HepG2 (cell line): ENCODE measurements at regions not wholly inside any gene's neighbourhood (a gene's known extent, or its start where the extent isn't known, plus 50 kb on each side); places are given as distances from the start of the nearest gene placed in this dataset.

Experiments
- ATAC-seq: fragments of 200-7000 bp; cut with Tn5 transposase; 3 replicates; pipeline ENCODE4 v1.9.1; 2020; ENCODE audit warnings: mild to moderate bottlenecking, moderate library complexity
- BruUV-seq: library from RNA; stranded (reverse); fragments of 400-500 nt; replicated peaks from 2 replicates; lab custom pipeline; 2021; lab: Mats Ljungman, UMichigan
- CTCF ChIA-PET: fragments of 300-600 bp; formaldehyde crosslinking; extraction: SDS; loops from one replicate; lab custom pipeline; 2021; ENCODE audit warnings: low total read pairs, inconsistent platforms, low intra/inter-chr PET ratio; lab: Yijun Ruan, JAX
- POLR2A ChIA-PET: fragments of 350-600 bp; sonication (Branson Sonifier 250); formaldehyde crosslinking; loops from one replicate; lab custom pipeline; 2020; ENCODE audit warnings: antibody characterized with exemption, inconsistent platforms; lab: Yijun Ruan, JAX
- DNase-seq: peaks from one replicate; pipeline ENCODE4 v3.0.0-alpha.2; 2015; ENCODE audit warnings: low spot score
- FAIRE-seq: peaks from 3 replicates; lab custom pipeline; 2011; peaks lifted over from hg19 to GRCh38; lab: Jason Lieb, UNC
- H2AFZ ChIP-seq: one replicate; pipeline ENCODE4 v1.6.1; 2011; ENCODE audit warnings: low read length, inconsistent platforms
- H3K27ac ChIP-seq: fragments of 300-600 bp; 3 replicates; pipeline ENCODE4 v1.8.0; 2011; ENCODE audit warnings: mixed run types, mild to moderate bottlenecking, mixed read lengths, low read length, inconsistent platforms; ENCODE audit not compliant: insufficient read depth; ENCODE audit errors: extremely low read length
- H3K27me3 ChIP-seq, 2 experiments: fragments of 200-600 bp in 1 of 2; 2 replicates in 1 of 2; 3 replicates in 1 of 2; pipeline versions ENCODE4 v1.6.0 to v1.8.0; 2011; ENCODE audit warnings: low read length in 2 of 2, mild to moderate bottlenecking in 2 of 2, moderate library complexity in 2 of 2, inconsistent platforms in 1 of 2; ENCODE audit not compliant: insufficient read depth in 2 of 2, control insufficient read depth in 1 of 2
- H3K36me3 ChIP-seq, 2 experiments: fragments of 200-600 bp in 1 of 2; replicated peaks in 1 of 2; 2 replicates in 1 of 2; 3 replicates in 1 of 2; pipeline versions ENCODE4 v1.5.1 to v1.8.0; 2011; ENCODE audit warnings: low read length in 2 of 2, inconsistent platforms in 1 of 2; ENCODE audit not compliant: insufficient read depth in 2 of 2, control insufficient read depth in 1 of 2
- H3K4me1 ChIP-seq: 2 replicates; pipeline ENCODE4 v1.5.1; 2012; ENCODE audit warnings: low read length, inconsistent platforms; ENCODE audit not compliant: insufficient read depth
- H3K4me2 ChIP-seq: 2 replicates; pipeline ENCODE4 v1.6.0; 2011; ENCODE audit warnings: low read depth, low read length, inconsistent platforms
- H3K4me3 ChIP-seq, 3 experiments: fragments of 200-600 bp in 1 of 3; sonication (generic), shearing (Covaris generic) in 1 of 3; replicated peaks in 1 of 3; 2 replicates each; pipeline ENCODE4 v1.5.1; 2011 to 2016; ENCODE audit warnings: low read length in 3 of 3, inconsistent platforms in 2 of 3, low read depth in 2 of 3, mild to moderate bottlenecking in 2 of 3, control low read depth in 1 of 3, mixed read lengths in 1 of 3; ENCODE audit not compliant: insufficient read depth in 1 of 3
- H3K79me2 ChIP-seq: one replicate; pipeline ENCODE4 v1.6.1; 2011; ENCODE audit warnings: low read length, inconsistent platforms; ENCODE audit not compliant: insufficient read depth
- H3K9ac ChIP-seq: 2 replicates; pipeline ENCODE4 v1.6.0; 2011; ENCODE audit warnings: mild to moderate bottlenecking, low read depth, low read length, inconsistent platforms; ENCODE audit not compliant: insufficient read depth
- H3K9me3 ChIP-seq: 2 replicates; pipeline ENCODE4 v1.5.1; 2012; ENCODE audit warnings: mild to moderate bottlenecking, low read length
- H4K20me1 ChIP-seq: 2 replicates; pipeline ENCODE4 v1.6.0; 2011; ENCODE audit warnings: inconsistent platforms, mild to moderate bottlenecking, low read length, moderate library complexity; ENCODE audit not compliant: insufficient read depth
- FOXO1 ChIP-seq: sonication (generic); formaldehyde crosslinking; IDR thresholded peaks from 2 replicates; pipeline ENCODE4 v1.4.0; 2020; ENCODE audit warnings: missing genetic modification reagents
- KLF16 ChIP-seq, 2 experiments: sonication (generic) in 1 of 2; formaldehyde crosslinking in 1 of 2; IDR thresholded peaks; 2 replicates each; pipeline versions ENCODE4 v1.6.1 to v1.8.0; 2016 to 2023; ENCODE audit warnings: missing genetic modification reagents in 2 of 2, missing compliant biosample characterization in 1 of 2
- KLF6 ChIP-seq: IDR thresholded peaks from 2 replicates; pipeline ENCODE4 v1.8.0; 2016; ENCODE audit warnings: missing biosample characterization, missing genetic modification reagents
- MEIS2 ChIP-seq: sonication (generic); formaldehyde crosslinking; IDR thresholded peaks from 2 replicates; pipeline ENCODE4 v1.9.0; 2021; ENCODE audit warnings: mild to moderate bottlenecking, missing genetic modification reagents
- MLLT10 ChIP-seq: sonication (generic); formaldehyde crosslinking; IDR thresholded peaks from 2 replicates; pipeline ENCODE4 v1.4.0; 2020; ENCODE audit warnings: missing genetic modification reagents
- REL ChIP-seq: sonication (generic); formaldehyde crosslinking; conservative IDR thresholded peaks from 2 replicates; pipeline ENCODE4 v1.8.0; 2022; ENCODE audit warnings: mild to moderate bottlenecking, missing genetic modification reagents, moderate library complexity
- TFE3 ChIP-seq: IDR thresholded peaks from 2 replicates; pipeline ENCODE4 v1.6.1; 2016
- TOPORS ChIP-seq: sonication (generic); formaldehyde crosslinking; IDR thresholded peaks from 2 replicates; pipeline ENCODE4 v1.8.0; 2023; ENCODE audit warnings: mild to moderate bottlenecking, missing genetic modification reagents
- ZBTB7A ChIP-seq: sonication (generic); formaldehyde crosslinking; IDR thresholded peaks from 2 replicates; pipeline ENCODE4 v1.8.0; 2022; ENCODE audit warnings: mild to moderate bottlenecking, missing genetic modification reagents
- ZNF121 ChIP-seq: sonication (generic); formaldehyde crosslinking; IDR thresholded peaks from 2 replicates; pipeline ENCODE4 v1.5.0; 2020; ENCODE audit warnings: mild to moderate bottlenecking, missing genetic modification reagents
- ZNF276 ChIP-seq: sonication (generic); formaldehyde crosslinking; IDR thresholded peaks from 2 replicates; pipeline ENCODE4 v1.4.0; 2020; ENCODE audit warnings: mild to moderate bottlenecking, low read depth, missing genetic modification reagents
- ZNF292 ChIP-seq: sonication (generic); formaldehyde crosslinking; IDR thresholded peaks from 2 replicates; pipeline ENCODE4 v1.8.1; 2022; ENCODE audit warnings: mild to moderate bottlenecking, low read depth, missing genetic modification reagents, borderline replicate concordance
- ZNF44 ChIP-seq: sonication (generic); formaldehyde crosslinking; IDR thresholded peaks from 2 replicates; pipeline ENCODE4 v1.5.1; 2020; ENCODE audit warnings: mild to moderate bottlenecking, missing genetic modification reagents
- ZNF547 ChIP-seq: sonication (generic); formaldehyde crosslinking; IDR thresholded peaks from 2 replicates; pipeline ENCODE4 v1.5.1; 2020; ENCODE audit warnings: mild to moderate bottlenecking, missing genetic modification reagents
- ZNF598 ChIP-seq: sonication (generic); formaldehyde crosslinking; IDR thresholded peaks from 2 replicates; pipeline ENCODE4 v1.5.1; 2020; ENCODE audit warnings: mild to moderate bottlenecking, missing genetic modification reagents, borderline replicate concordance
- ZNF670 ChIP-seq: sonication (generic); formaldehyde crosslinking; IDR thresholded peaks from 2 replicates; pipeline ENCODE4 v1.8.0; 2022; ENCODE audit warnings: mild to moderate bottlenecking, missing genetic modification reagents, borderline replicate concordance
- ZNF749 ChIP-seq: sonication (generic); formaldehyde crosslinking; IDR thresholded peaks from 2 replicates; pipeline ENCODE4 v1.8.0; 2022; ENCODE audit warnings: mild to moderate bottlenecking, missing genetic modification reagents, moderate library complexity, borderline replicate concordance
- ZNF782 ChIP-seq: sonication (generic); formaldehyde crosslinking; IDR thresholded peaks from 2 replicates; pipeline ENCODE4 v1.4.0; 2020; ENCODE audit warnings: missing genetic modification reagents, mild to moderate bottlenecking, borderline replicate concordance
- ZNF839 ChIP-seq: sonication (generic); formaldehyde crosslinking; IDR thresholded peaks from 2 replicates; pipeline ENCODE4 v1.4.0; 2020; ENCODE audit warnings: missing genetic modification reagents, mild to moderate bottlenecking, borderline replicate concordance
- WGBS: methylation state at CpG from one replicate; pipeline ENCODE4 v1.1.6; 2017; ENCODE audit warnings: low lambda C conversion rate; 5-methylcytosine and 5-hydroxymethylcytosine counted together
- in situ Hi-C: cut with HindIII; loops from 2 replicates; pipeline ENCODE4 v1.10.0; 2017; ENCODE audit warnings: low pct_unique_long_range_greater_than_20kb; ENCODE audit not compliant: extremely low pct_ligation_motif_present
- intact Hi-C: fragments of 100-400 bp; cut with micrococcal nuclease; formaldehyde crosslinking; loops from one replicate; pipeline ENCODE4 v1.10.0; 2022; ENCODE audit not compliant: unreplicated experiment

- WGBS = 26% methylated on average over 3 of the region's 3 CpGs
- no peak for DNase-seq
These were observed 219.5 kb downstream of the DHX15 start for GRCh38 chr4:24364852-24365251.

GRCh38 chr4:24364249-24364648 is 220.1 kb downstream of the DHX15 start:
- WGBS = 19% methylated on average over 5 of the region's 5 CpGs
- H3K4me2 ChIP-seq = no peak overlapping the region
- H4K20me1 ChIP-seq = no peaks in the 10 kb centered on the region; the same call in 1 of the 2 replicates
- H3K4me3 ChIP-seq = no peak overlapping the region
- no peaks in the 10 kb centered on the region for H3K9me3 ChIP-seq
- CTCF ChIA-PET = no interaction called here
- BruUV-seq = no TSS peak
- H3K79me2 ChIP-seq = no peaks in the 10 kb centered on the region
- no peak for TF ChIP-seq MLLT10 (CRISPR knock-in tag)
- TF ChIP-seq ZNF839 (CRISPR knock-in tag) = no peak
- TF ChIP-seq ZNF276 = no peak
- no peak for TF ChIP-seq ZNF547
- TF ChIP-seq ZNF782 (CRISPR knock-in tag) = no peak
- no peak for TF ChIP-seq ZNF670
- no peaks in the 10 kb centered on the region for H3K4me1 ChIP-seq
- in situ Hi-C loops (no loop called here), intact Hi-C loops (no loop called here)
- peaks cover 0 to 1% of the 10 kb centered on the region in 2 experiments; a peak in 1 of 5 replicates for H3K27me3 ChIP-seq
- no peak for ATAC-seq
- no peaks in the 10 kb centered on the region for H3K36me3 ChIP-seq
- H3K9ac ChIP-seq = no peak overlapping the region
- DNase-seq = no peak
- no peak overlapping the region for H3K27ac ChIP-seq
- H2AFZ ChIP-seq = no peak overlapping the region
- POLR2A ChIA-PET = no interaction called here
- FAIRE-seq = no peak

More at GRCh38 chr4:24364852-24365251, 219.5 kb downstream of the DHX15 start:
- H4K20me1 ChIP-seq = no peaks in the 10 kb centered on the region; the same call in 1 of the 2 replicates
- BruUV-seq = no TSS peak
- ATAC-seq = no peak
- H3K27ac ChIP-seq = no peak overlapping the region
- H3K9ac ChIP-seq = no peak overlapping the region
- in situ Hi-C loops (no loop called here), intact Hi-C loops (no loop called here)
- no peaks in the 10 kb centered on the region for H3K36me3 ChIP-seq
- H3K4me2 ChIP-seq = no peak overlapping the region
- FAIRE-seq = no peak
- no peaks in the 10 kb centered on the region for H3K79me2 ChIP-seq
- H3K4me1 ChIP-seq = no peaks in the 10 kb centered on the region
- no peak overlapping the region for H3K4me3 ChIP-seq
- ChIA-PET POLR2A (no interaction called here), CTCF (no interaction called here)
- TF ChIP-seq TOPORS (CRISPR knock-in tag) = no peak
- TF ChIP-seq ZBTB7A (CRISPR knock-in tag) = no peak
- no peak for TF ChIP-seq ZNF121 (CRISPR knock-in tag)
- TF ChIP-seq ZNF44 (CRISPR knock-in tag) = no peak
- no peak for TF ChIP-seq MEIS2
- TF ChIP-seq TFE3 (CRISPR knock-in tag) = no peak
- no peak for TF ChIP-seq ZNF749
- no peak for TF ChIP-seq KLF6 (CRISPR knock-in tag)
- no peak for TF ChIP-seq ZNF598 (CRISPR knock-in tag)
- TF ChIP-seq FOXO1 (CRISPR knock-in tag) = no peak
- no peak for TF ChIP-seq KLF16 (CRISPR knock-in tag; IDR thresholded peaks at IDR 0.05)
- TF ChIP-seq ZNF292 (CRISPR knock-in tag) = no peak
- TF ChIP-seq REL = no peak
- no peak overlapping the region for H2AFZ ChIP-seq
- peaks cover 0 to 1% of the 10 kb centered on the region in 2 experiments; a peak in 1 of 5 replicates for H3K27me3 ChIP-seq
- H3K9me3 ChIP-seq = no peaks in the 10 kb centered on the region
